Smooth muscle cell (in vitro differentiated cells): ENCODE measurements at regions not wholly inside any gene's neighbourhood (a gene's known extent, or its start where the extent isn't known, plus 50 kb on each side); places are given as distances from the start of the nearest gene placed in this dataset.

Source experiments
- DNase-seq: peaks from one replicate; lab custom pipeline; 2025; ENCODE audit not compliant: unreplicated experiment; lab: John Stamatoyannopoulos, UW
- H2AFZ ChIP-seq: fragments of 200-600 bp; sonication (generic); 2 replicates; pipeline ENCODE4 v1.6.0; 2016; ENCODE audit warnings: antibody characterized with exemption, low read depth, mild to moderate bottlenecking
- H3F3A ChIP-seq: fragments of 200-600 bp; sonication (generic); 2 replicates; pipeline ENCODE4 v1.6.0; 2017; ENCODE audit warnings: antibody characterized with exemption, low read depth
- H3K27ac ChIP-seq: fragments of 200-600 bp; sonication (generic); 2 replicates; pipeline ENCODE4 v1.5.1; 2016; ENCODE audit warnings: low read depth, mild to moderate bottlenecking
- H3K27me3 ChIP-seq: fragments of 200-600 bp; sonication (generic); 2 replicates; pipeline ENCODE4 v1.6.1; 2016; ENCODE audit warnings: low read depth, mild to moderate bottlenecking
- H3K36me3 ChIP-seq: fragments of 200-600 bp; sonication (generic); 2 replicates; pipeline ENCODE4 v1.5.1; 2016; ENCODE audit warnings: low read depth
- H3K4me1 ChIP-seq: fragments of 200-600 bp; sonication (generic); 2 replicates; pipeline ENCODE4 v1.5.1; 2016; ENCODE audit warnings: low read depth
- H3K4me2 ChIP-seq: fragments of 200-600 bp; sonication (generic); 2 replicates; pipeline ENCODE4 v1.6.0; 2016; ENCODE audit warnings: mild to moderate bottlenecking
- H3K4me3 ChIP-seq: fragments of 200-600 bp; sonication (generic); 2 replicates; pipeline ENCODE4 v1.5.1; 2016; ENCODE audit warnings: mild to moderate bottlenecking
- H3K79me2 ChIP-seq: fragments of 200-600 bp; sonication (generic); 2 replicates; pipeline ENCODE4 v1.6.0; 2016; ENCODE audit warnings: low read depth, mild to moderate bottlenecking
- H3K9ac ChIP-seq: fragments of 200-600 bp; sonication (generic); 2 replicates; pipeline ENCODE4 v1.6.0; 2016; ENCODE audit warnings: low read depth
- H3K9me3 ChIP-seq: fragments of 200-600 bp; sonication (generic); replicated peaks from 2 replicates; pipeline ENCODE4 v1.5.1; 2016; ENCODE audit warnings: low read depth
- H4K20me1 ChIP-seq: fragments of 200-600 bp; sonication (generic); 2 replicates; pipeline ENCODE4 v1.6.0; 2016; ENCODE audit warnings: low read depth
- CTCF ChIP-seq: fragments of 200-600 bp; sonication (generic); IDR thresholded peaks from 2 replicates; pipeline ENCODE4 v1.5.1; 2017; ENCODE audit warnings: borderline replicate concordance, mild to moderate bottlenecking, antibody characterized with exemption; ENCODE audit not compliant: insufficient read depth, poor library complexity, severe bottlenecking
- WGBS: methylation state at CpG from one replicate; pipeline ENCODE4 v1.1.7; 2016; ENCODE audit warnings: low lambda C conversion rate; 5-methylcytosine and 5-hydroxymethylcytosine counted together

- H3K27ac ChIP-seq = no peak overlapping the region
- 91% methylated on average over 5 of the region's 5 CpGs for WGBS
- H3F3A ChIP-seq = no peaks in the 10 kb centered on the region
- no peak overlapping the region for H3K4me2 ChIP-seq
- no peak overlapping the region for H3K4me3 ChIP-seq
- no peaks in the 10 kb centered on the region for H3K9me3 ChIP-seq
- no peaks in the 10 kb centered on the region for H3K4me1 ChIP-seq
- no peak overlapping the region for H2AFZ ChIP-seq
- no peak for TF ChIP-seq CTCF
- H3K9ac ChIP-seq = no peak overlapping the region
- H3K79me2 ChIP-seq = no peaks in the 10 kb centered on the region
- no peaks in the 10 kb centered on the region for H3K27me3 ChIP-seq
- H4K20me1 ChIP-seq = no peaks in the 10 kb centered on the region
- no peak for DNase-seq
- no peaks in the 10 kb centered on the region for H3K36me3 ChIP-seq
Measured at GRCh38 chr16:13684819-13685563, 235.0 kb upstream of the ERCC4 start.

GRCh38 chr16:13696017-13696416 is 223.9 kb upstream of the ERCC4 start:
- Histone ChIP-seq H2AFZ (no peak overlapping the region), H4K20me1 (no peaks in the 10 kb centered on the region), H3F3A (no peaks in the 10 kb centered on the region), H3K4me1 (no peaks in the 10 kb centered on the region), H3K36me3 (no peaks in the 10 kb centered on the region), H3K4me3 (no peak overlapping the region), H3K27ac (no peak overlapping the region), H3K27me3 (no peaks in the 10 kb centered on the region), H3K9me3 (no peaks in the 10 kb centered on the region), H3K9ac (no peak overlapping the region), H3K4me2 (no peak overlapping the region), H3K79me2 (no peaks in the 10 kb centered on the region)
- TF ChIP-seq CTCF = no peak
- no peak for DNase-seq

- H3K4me3 ChIP-seq = no peak overlapping the region
- no peaks in the 10 kb centered on the region for H3K36me3 ChIP-seq
- no peaks in the 10 kb centered on the region for H3K27me3 ChIP-seq
- H3K4me2 ChIP-seq = no peak overlapping the region
- H4K20me1 ChIP-seq = no peaks in the 10 kb centered on the region
- no peaks in the 10 kb centered on the region for H3K79me2 ChIP-seq
- H3K9me3 ChIP-seq = no peaks in the 10 kb centered on the region
- no peak overlapping the region for H3K9ac ChIP-seq
- WGBS = 93% methylated on average over 1 of the region's 1 CpG
- H3K27ac ChIP-seq = no peak overlapping the region
- H2AFZ ChIP-seq = no peak overlapping the region
- no peaks in the 10 kb centered on the region for H3K4me1 ChIP-seq
- DNase-seq = no peak
- TF ChIP-seq CTCF = no peak
- H3F3A ChIP-seq = no peaks in the 10 kb centered on the region
Measured at GRCh38 chr16:13697013-13697412, 222.9 kb upstream of the ERCC4 start.

- Histone ChIP-seq H3K27me3 (no peaks in the 10 kb centered on the region), H3K4me1 (no peaks in the 10 kb centered on the region), H3K9ac (no peak overlapping the region), H3K9me3 (no peaks in the 10 kb centered on the region), H3K27ac (no peak overlapping the region), H3K79me2 (no peaks in the 10 kb centered on the region), H3F3A (no peaks in the 10 kb centered on the region), H3K4me2 (no peak overlapping the region), H3K36me3 (no peaks in the 10 kb centered on the region), H2AFZ (no peak overlapping the region), H3K4me3 (no peak overlapping the region), H4K20me1 (no peaks in the 10 kb centered on the region)
- no peak for DNase-seq
- TF ChIP-seq CTCF = no peak
Measured at GRCh38 chr16:13697568-13697967, 222.4 kb upstream of the ERCC4 start.
